ENCODE measurements at regions not wholly inside any gene's neighbourhood (a gene's known extent, or its start where the extent isn't known, plus 50 kb on each side); places are given as distances from the start of the nearest gene placed in this dataset.

DNA sequence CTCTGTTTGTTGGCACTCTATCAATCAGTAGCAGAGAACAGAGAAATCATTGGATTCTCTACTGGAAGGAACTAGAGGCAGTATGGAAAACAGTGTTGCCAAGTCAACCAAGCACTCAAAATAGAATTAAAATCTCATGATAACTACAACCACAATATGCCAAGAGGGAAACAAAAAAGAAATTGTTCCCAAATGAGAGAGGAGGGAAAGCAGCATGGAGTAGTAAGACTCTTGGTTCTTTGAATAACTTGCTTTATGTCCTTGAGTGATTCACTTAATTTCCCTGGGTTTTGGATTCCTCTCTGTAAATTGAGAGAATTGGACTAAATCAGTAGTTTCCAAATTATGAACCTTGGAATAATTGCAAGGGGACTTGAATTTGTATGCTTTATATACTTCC lies 285.5 kb upstream of the ANKRD50 start:
- H3K9me3 ChIP-seq (replicated peaks in 1 of 2; ENCODE audit: control insufficient read depth in 1 of 2, insufficient read depth in 1 of 2, low read length in 2 of 2), result no peaks in the 10 kb centered on the region

DNA sequence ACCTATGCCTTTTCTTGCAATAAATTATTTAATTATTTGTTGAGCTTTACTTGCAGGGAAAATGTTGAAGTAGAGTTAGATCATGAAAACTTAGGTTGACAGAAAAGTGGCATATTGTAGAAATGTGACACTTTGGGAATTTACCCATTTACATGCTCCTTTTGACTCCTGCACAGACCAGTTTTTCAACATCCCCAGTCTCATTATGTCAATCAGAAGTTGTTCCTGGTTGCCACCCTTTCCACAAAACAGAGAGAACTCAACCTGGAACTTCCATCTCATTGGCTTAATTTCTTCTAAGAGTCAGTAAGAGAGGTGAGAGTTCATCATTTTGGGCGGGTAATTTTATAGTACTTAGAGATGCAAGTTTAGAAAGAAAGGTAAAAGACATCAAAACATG lies 284.6 kb upstream of the ANKRD50 start:
- no peaks in the 10 kb centered on the region for H3K79me2 ChIP-seq (ENCODE audit: insufficient read depth, low read length)
- no peaks in the 10 kb centered on the region for H3K4me1 ChIP-seq (ENCODE audit: control insufficient read depth in 1 of 2, insufficient read depth in 2 of 2, low read length in 2 of 2)
- no peak overlapping the region for H3K4me3 Mint-ChIP-seq
- H3K27ac Mint-ChIP-seq, result no peak overlapping the region
- no peaks in the 10 kb centered on the region for H3K36me3 Mint-ChIP-seq
- DNase-seq, result no peak
- peaks cover 0 to 9% (median 3%) of the 10 kb centered on the region in 7 donors for H3K9me3 Mint-ChIP-seq
- no peak overlapping the region for H3K4me2 ChIP-seq (replicated peaks; ENCODE audit: extremely low read depth, low read length, poor library complexity, severe bottlenecking)
- no peaks in the 10 kb centered on the region for H3K9me3 ChIP-seq (replicated peaks in 1 of 2; ENCODE audit: control insufficient read depth in 1 of 2, insufficient read depth in 1 of 2, low read length in 2 of 2)
- H3K9ac ChIP-seq (ENCODE audit: insufficient read depth, low read length, poor library complexity, severe bottlenecking), result no peak overlapping the region
- no peaks in the 10 kb centered on the region for H3K4me1 Mint-ChIP-seq
- H3K27me3 Mint-ChIP-seq (ENCODE audit: low read depth in 3 of 3), result no peaks in the 10 kb centered on the region
- no peaks in the 10 kb centered on the region for H3K36me3 ChIP-seq (replicated peaks in 1 of 2; ENCODE audit: control insufficient read depth in 1 of 2, insufficient read depth in 2 of 2, low read length in 2 of 2)
- no peak overlapping the region for H3K27ac ChIP-seq (ENCODE audit: low read depth in 1 of 2, low read length in 2 of 2)
- WGBS (ENCODE audit: insufficient coverage), result no CpG with 5 or more reads among the region's 1 CpG
- TF ChIP-seq, protein P1, sequence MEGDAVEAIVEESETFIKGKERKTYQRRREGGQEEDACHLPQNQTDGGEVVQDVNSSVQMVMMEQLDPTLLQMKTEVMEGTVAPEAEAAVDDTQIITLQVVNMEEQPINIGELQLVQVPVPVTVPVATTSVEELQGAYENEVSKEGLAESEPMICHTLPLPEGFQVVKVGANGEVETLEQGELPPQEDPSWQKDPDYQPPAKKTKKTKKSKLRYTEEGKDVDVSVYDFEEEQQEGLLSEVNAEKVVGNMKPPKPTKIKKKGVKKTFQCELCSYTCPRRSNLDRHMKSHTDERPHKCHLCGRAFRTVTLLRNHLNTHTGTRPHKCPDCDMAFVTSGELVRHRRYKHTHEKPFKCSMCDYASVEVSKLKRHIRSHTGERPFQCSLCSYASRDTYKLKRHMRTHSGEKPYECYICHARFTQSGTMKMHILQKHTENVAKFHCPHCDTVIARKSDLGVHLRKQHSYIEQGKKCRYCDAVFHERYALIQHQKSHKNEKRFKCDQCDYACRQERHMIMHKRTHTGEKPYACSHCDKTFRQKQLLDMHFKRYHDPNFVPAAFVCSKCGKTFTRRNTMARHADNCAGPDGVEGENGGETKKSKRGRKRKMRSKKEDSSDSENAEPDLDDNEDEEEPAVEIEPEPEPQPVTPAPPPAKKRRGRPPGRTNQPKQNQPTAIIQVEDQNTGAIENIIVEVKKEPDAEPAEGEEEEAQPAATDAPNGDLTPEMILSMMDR (IDR thresholded peaks at IDR 0.05), result no peak
- intact Hi-C loops (cut with micrococcal nuclease), result no loop called here
- no peaks in the 10 kb centered on the region for H3K27me3 ChIP-seq (ENCODE audit: control insufficient read depth in 2 of 2, insufficient read depth in 2 of 2, low read length in 2 of 2)
- H2AFZ ChIP-seq (ENCODE audit: insufficient read depth, low read depth, low read length, poor library complexity, severe bottlenecking), result no peak overlapping the region
- no peak overlapping the region for H3K4me3 ChIP-seq (replicated peaks in 1 of 3; ENCODE audit: low read depth in 2 of 3, low read length in 3 of 3)
- H4K20me1 ChIP-seq (ENCODE audit: insufficient read depth, low read length), result no peaks in the 10 kb centered on the region

More for the DNA sequence above, 285.5 kb upstream of the ANKRD50 start:
- no peaks in the 10 kb centered on the region for H3K27me3 ChIP-seq (ENCODE audit: control insufficient read depth in 2 of 2, insufficient read depth in 2 of 2, low read length in 2 of 2)
- no peaks in the 10 kb centered on the region for H4K20me1 ChIP-seq (ENCODE audit: insufficient read depth, low read length)
- Mint-ChIP-seq H3K4me1 (no peaks in the 10 kb centered on the region), H3K36me3 (no peaks in the 10 kb centered on the region), H3K9me3 (peaks cover 0 to 10% (median 4%) of the 10 kb centered on the region in 7 donors), H3K27me3 (ENCODE audit: low read depth in 3 of 3) (no peaks in the 10 kb centered on the region), H3K4me3 (no peak overlapping the region), H3K27ac (no peak overlapping the region)
- DNase-seq, result no peak
- TF ChIP-seq, protein P1 (IDR thresholded peaks at IDR 0.05), result no peak
- no peak overlapping the region for H3K4me2 ChIP-seq (replicated peaks; ENCODE audit: extremely low read depth, low read length, poor library complexity, severe bottlenecking)
- H3K4me3 ChIP-seq (replicated peaks in 1 of 3; ENCODE audit: low read depth in 2 of 3, low read length in 3 of 3), result no peak overlapping the region
- H3K4me1 ChIP-seq (ENCODE audit: control insufficient read depth in 1 of 2, insufficient read depth in 2 of 2, low read length in 2 of 2), result no peaks in the 10 kb centered on the region
- H3K9ac ChIP-seq (ENCODE audit: insufficient read depth, low read length, poor library complexity, severe bottlenecking), result no peak overlapping the region
- intact Hi-C loops (cut with micrococcal nuclease), result no loop called here
- no peaks in the 10 kb centered on the region for H3K36me3 ChIP-seq (replicated peaks in 1 of 2; ENCODE audit: control insufficient read depth in 1 of 2, insufficient read depth in 2 of 2, low read length in 2 of 2)
- no peak overlapping the region for H2AFZ ChIP-seq (ENCODE audit: insufficient read depth, low read depth, low read length, poor library complexity, severe bottlenecking)
- no peaks in the 10 kb centered on the region for H3K79me2 ChIP-seq (ENCODE audit: insufficient read depth, low read length)
- H3K27ac ChIP-seq (ENCODE audit: low read depth in 1 of 2, low read length in 2 of 2), result no peak overlapping the region
